ENCODE measurements at regions not wholly inside any gene's neighbourhood (a gene's known extent, or its start where the extent isn't known, plus 50 kb on each side); places are given as distances from the start of the nearest gene placed in this dataset.
A peak's percentile ranks its signal among the peaks of the same experiment; 100 is the strongest.

GRCh38 chr2:236430584-236430983 is 139.0 kb upstream of the ACKR3 start:
- Mint-ChIP-seq H3K4me1 (ENCODE audit: low read depth, unreplicated experiment) (no peaks in the 10 kb centered on the region), H3K4me3 (ENCODE audit: unreplicated experiment) (no peak overlapping the region), H3K36me3 (ENCODE audit: unreplicated experiment) (peaks cover 5% of the 10 kb centered on the region), H3K27ac (ENCODE audit: unreplicated experiment) (no peak overlapping the region), H3K9me3 (ENCODE audit: unreplicated experiment) (no peaks in the 10 kb centered on the region), H3K27me3 (ENCODE audit: unreplicated experiment) (no peaks in the 10 kb centered on the region)
- DNase-seq, result no peak
- TF ChIP-seq, protein P1, sequence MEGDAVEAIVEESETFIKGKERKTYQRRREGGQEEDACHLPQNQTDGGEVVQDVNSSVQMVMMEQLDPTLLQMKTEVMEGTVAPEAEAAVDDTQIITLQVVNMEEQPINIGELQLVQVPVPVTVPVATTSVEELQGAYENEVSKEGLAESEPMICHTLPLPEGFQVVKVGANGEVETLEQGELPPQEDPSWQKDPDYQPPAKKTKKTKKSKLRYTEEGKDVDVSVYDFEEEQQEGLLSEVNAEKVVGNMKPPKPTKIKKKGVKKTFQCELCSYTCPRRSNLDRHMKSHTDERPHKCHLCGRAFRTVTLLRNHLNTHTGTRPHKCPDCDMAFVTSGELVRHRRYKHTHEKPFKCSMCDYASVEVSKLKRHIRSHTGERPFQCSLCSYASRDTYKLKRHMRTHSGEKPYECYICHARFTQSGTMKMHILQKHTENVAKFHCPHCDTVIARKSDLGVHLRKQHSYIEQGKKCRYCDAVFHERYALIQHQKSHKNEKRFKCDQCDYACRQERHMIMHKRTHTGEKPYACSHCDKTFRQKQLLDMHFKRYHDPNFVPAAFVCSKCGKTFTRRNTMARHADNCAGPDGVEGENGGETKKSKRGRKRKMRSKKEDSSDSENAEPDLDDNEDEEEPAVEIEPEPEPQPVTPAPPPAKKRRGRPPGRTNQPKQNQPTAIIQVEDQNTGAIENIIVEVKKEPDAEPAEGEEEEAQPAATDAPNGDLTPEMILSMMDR (IDR thresholded peaks at IDR 0.05; ENCODE audit: partially characterized antibody, unreplicated experiment), result no peak

DNA sequence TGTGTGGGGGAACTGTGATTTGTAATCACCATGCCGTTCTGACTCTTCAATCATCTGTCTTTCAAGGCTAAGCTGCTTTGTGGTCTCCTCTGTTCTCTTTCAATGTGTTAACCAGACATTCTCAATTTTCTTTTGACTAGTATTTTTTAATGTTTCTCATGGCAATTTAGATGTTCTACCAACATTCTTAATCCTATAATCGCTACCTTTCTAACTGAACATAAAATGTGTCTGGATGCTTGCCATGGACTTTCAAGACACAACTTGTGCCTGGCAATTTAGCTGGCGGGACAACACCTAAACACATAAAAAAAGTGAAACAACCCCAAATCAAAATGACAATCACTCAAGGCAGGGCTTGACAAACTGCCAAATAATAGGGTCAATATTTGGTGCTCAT is 135.0 kb upstream of the ACKR3 start:
- Mint-ChIP-seq H3K4me3 (ENCODE audit: unreplicated experiment) (no peak overlapping the region), H3K4me1 (ENCODE audit: low read depth, unreplicated experiment) (no peaks in the 10 kb centered on the region), H3K36me3 (ENCODE audit: unreplicated experiment) (no peaks in the 10 kb centered on the region), H3K27me3 (ENCODE audit: unreplicated experiment) (no peaks in the 10 kb centered on the region), H3K27ac (ENCODE audit: unreplicated experiment) (no peak overlapping the region), H3K9me3 (ENCODE audit: unreplicated experiment) (no peaks in the 10 kb centered on the region)
- TF ChIP-seq, protein P1 (IDR thresholded peaks at IDR 0.05; ENCODE audit: partially characterized antibody, unreplicated experiment), result no peak
- DNase-seq, result no peak

GRCh38 chr2:236440110-236440881 is 129.3 kb upstream of the ACKR3 start:
- H3K4me1 Mint-ChIP-seq (ENCODE audit: low read depth, unreplicated experiment), result no peaks in the 10 kb centered on the region
- H3K9me3 Mint-ChIP-seq (ENCODE audit: unreplicated experiment), result peaks cover 5% of the 10 kb centered on the region
- TF ChIP-seq, protein P1 (IDR thresholded peaks at IDR 0.05; ENCODE audit: partially characterized antibody, unreplicated experiment), result no peak
- DNase-seq, result no peak
- H3K36me3 Mint-ChIP-seq (ENCODE audit: unreplicated experiment), result peaks cover 5% of the 10 kb centered on the region
- no peak overlapping the region for H3K27ac Mint-ChIP-seq (ENCODE audit: unreplicated experiment)
- H3K27me3 Mint-ChIP-seq (ENCODE audit: unreplicated experiment), result no peaks in the 10 kb centered on the region
- H3K4me3 Mint-ChIP-seq (ENCODE audit: unreplicated experiment), result no peak overlapping the region

DNA sequence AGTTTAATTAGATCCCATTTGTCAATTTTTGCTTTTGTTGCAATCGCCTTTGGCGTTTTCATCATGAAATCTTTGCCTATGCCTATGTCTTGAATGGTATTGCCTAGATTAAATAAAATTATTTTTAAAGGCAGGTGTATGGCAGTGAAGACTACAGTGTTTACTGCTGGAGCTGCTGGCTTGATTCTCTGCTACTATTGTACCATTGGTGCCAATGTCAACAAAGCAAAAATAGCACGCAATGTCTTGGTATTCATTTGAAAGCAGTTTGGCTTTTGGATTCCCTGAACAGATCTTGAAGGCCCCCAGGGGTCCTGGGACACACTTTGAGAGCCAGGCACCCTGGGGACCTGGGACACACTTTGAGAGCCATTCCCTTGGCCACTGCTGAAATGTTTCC is 125.4 kb upstream of the ACKR3 start:
- TF ChIP-seq, protein P1 (IDR thresholded peaks at IDR 0.05; ENCODE audit: partially characterized antibody, unreplicated experiment), result no peak
- Mint-ChIP-seq H3K27ac (ENCODE audit: unreplicated experiment) (no peak overlapping the region), H3K4me3 (ENCODE audit: unreplicated experiment) (no peak overlapping the region), H3K27me3 (ENCODE audit: unreplicated experiment) (peaks cover 4% of the 10 kb centered on the region), H3K9me3 (ENCODE audit: unreplicated experiment) (peaks cover 5% of the 10 kb centered on the region), H3K4me1 (ENCODE audit: low read depth, unreplicated experiment) (peaks cover 17% of the 10 kb centered on the region), H3K36me3 (ENCODE audit: unreplicated experiment) (peaks cover 5% of the 10 kb centered on the region)
- DNase-seq, result no peak

DNA sequence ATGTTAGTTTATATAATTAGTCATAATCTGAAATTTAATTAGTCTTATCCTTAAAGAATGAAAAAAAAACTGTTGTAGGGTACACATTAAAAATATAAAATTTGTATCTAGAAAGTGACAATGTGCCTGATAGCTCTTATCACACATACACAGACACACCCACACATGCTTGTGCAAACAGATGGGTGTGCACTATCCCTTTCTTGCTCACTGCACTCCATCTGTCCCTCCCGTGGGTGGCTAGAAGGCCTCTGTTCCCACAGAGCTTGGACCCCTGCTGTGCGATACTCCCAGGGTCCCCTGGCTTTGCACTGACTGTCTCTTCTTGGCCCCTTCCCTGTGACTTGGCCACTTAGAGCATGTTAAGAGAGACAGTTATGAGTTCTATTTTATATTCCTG is 123.9 kb upstream of the ACKR3 start:
- Mint-ChIP-seq H3K27ac (ENCODE audit: unreplicated experiment) (peak overlapping the region; percentile 75), H3K4me1 (ENCODE audit: low read depth, unreplicated experiment) (peaks cover 18% of the 10 kb centered on the region)

More for the DNA sequence above, 123.9 kb upstream of the ACKR3 start:
- DNase-seq, result no peak
- no peak overlapping the region for H3K4me3 Mint-ChIP-seq (ENCODE audit: unreplicated experiment)
- peaks cover 5% of the 10 kb centered on the region for H3K36me3 Mint-ChIP-seq (ENCODE audit: unreplicated experiment)
- peaks cover 5% of the 10 kb centered on the region for H3K27me3 Mint-ChIP-seq (ENCODE audit: unreplicated experiment)
- H3K9me3 Mint-ChIP-seq (ENCODE audit: unreplicated experiment), result peaks cover 5% of the 10 kb centered on the region
- TF ChIP-seq, protein P1 (IDR thresholded peaks at IDR 0.05; ENCODE audit: partially characterized antibody, unreplicated experiment), result no peak

All from glutamatergic neuron (in vitro differentiated cells).